HG03064 (cell line): ENCODE measurements at regions not wholly inside any gene's neighbourhood (a gene's known extent, or its start where the extent isn't known, plus 50 kb on each side); places are given as distances from the start of the nearest gene placed in this dataset.

Experiments
- ATAC-seq: cut with Tn5 transposase; IDR thresholded peaks from one replicate; pipeline ENCODE4 v1.9.1; 2021; ENCODE audit warnings: low read depth; ENCODE audit not compliant: unreplicated experiment

DNA sequence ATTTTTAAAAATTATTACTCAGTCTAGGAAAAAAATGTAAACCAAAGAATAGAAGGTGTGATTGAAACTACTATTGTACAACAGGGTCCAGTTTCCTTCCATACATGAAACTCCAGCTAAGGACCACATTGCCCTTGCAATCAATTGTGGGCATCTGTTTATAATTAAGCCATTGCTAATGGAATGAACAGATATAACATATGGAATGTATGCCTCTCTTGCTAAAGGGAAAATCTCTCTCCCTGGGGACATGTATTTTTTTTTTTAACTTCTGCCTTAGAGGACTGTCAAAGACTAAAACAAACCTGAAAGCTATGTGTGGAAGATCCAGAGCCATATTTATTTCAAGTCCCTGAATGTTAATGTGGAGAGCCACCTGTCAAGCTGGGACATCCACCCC lies 336.8 kb upstream of the MANEA start:
- ATAC-seq: no peak

- ATAC-seq: no peak
These were observed 334.8 kb upstream of the MANEA start for GRCh38 chr6:95242560-95242959.

GRCh38 chr6:95243053-95243452 lies 334.3 kb upstream of the MANEA start:
- no peak for ATAC-seq

DNA sequence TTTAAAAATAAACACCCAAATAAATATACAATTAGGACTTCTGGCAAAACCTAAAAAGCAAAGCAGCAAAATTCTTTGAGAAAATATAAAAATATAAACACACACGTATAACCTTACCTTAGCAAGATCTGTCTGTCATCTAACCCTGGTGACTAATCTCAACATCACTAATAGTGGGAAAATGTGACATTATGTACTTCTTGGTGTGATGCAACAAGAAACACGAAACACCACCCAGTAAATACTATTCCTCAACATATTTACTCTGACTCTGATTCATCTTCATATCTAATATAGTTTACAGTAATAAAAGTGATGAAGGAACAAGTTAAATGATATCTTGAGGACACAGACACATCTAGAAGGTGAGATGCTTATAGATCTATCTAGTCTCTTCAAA lies 332.6 kb upstream of the MANEA start:
- no peak for ATAC-seq

GRCh38 chr6:95248499-95248898 lies 328.8 kb upstream of the MANEA start:
- ATAC-seq: no peak

DNA sequence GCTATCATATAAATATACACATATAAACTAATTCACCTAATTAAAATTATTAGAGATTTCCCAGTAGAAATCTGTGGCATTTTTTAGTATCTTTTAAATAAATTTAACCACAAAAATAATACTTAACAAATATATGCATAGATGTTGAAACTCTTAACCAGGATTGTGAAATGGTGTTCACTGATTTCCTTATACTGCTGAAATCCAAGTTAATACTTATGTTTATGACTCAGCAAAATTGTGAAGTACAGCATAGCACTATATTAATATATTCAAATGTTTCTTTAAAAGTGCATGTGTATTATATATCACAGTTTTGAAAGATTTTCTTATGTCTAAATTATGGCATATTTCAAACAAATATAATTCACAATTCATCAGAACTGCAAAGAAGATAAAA lies 328.2 kb upstream of the MANEA start:
- ATAC-seq: no peak

DNA sequence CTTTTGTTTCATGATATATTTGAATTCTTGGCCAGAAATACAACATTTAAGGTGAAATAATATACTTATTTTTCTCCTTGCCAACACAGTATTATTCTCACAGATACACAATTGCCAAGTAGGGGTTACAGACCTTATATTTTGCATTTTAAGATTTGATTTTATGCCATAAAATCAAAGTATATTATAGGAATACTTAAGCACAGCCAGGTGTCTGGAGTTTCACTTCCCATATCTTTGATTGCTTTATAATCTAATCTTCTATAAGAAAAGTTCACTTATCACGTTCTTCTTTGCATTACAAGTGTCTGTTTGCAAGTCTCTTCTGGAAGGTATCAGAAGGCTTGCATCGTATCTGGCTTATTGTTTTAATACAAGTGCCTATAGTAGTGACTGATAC lies 327.7 kb upstream of the MANEA start:
- ATAC-seq: no peak

DNA sequence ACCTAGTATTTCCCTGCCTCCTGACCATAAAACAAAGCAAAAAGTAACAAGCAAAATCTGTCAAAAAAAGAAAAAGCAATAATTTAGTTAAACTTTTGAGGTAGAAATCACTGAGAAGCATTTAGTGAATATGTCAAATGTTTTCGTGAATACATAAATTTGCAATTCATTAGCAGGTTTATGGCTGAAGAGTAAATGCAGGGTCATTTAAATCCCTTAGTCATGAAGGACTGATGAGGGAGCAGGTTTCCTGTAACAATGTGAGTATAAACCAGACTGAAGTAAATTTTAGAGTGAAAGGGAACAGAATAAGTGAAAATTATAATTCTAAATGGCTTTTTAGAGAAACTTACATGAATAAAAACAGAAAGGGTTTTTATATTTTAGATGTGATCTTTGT lies 313.5 kb upstream of the MANEA start:
- ATAC-seq: no peak

GRCh38 chr6:95266537-95267258 lies 310.6 kb upstream of the MANEA start:
- ATAC-seq: no peak

GRCh38 chr6:95274686-95275235 lies 302.6 kb upstream of the MANEA start:
- ATAC-seq: no peak

DNA sequence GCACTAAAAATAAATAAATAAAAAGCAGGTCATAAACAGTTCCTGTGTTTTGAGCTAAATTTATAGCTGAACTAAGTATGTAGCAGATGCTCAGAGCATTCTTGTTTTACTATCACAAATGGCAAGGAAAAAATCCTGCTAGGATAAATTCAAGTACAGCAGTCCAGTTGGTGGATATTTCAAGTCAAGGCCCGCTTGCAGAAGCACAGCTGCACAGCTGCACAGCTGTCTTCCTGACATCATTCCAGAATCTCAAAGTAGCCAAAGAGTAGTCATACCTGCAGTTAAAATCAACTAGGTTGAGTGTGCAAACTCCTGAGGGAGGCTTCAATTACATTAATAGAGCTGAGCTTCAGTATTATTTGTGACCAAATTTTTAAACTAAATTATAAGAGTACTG lies 297.7 kb upstream of the MANEA start:
- ATAC-seq: no peak

GRCh38 chr6:95280686-95281273 lies 296.6 kb upstream of the MANEA start:
- no peak for ATAC-seq

GRCh38 chr6:95285881-95286280 lies 291.5 kb upstream of the MANEA start:
- no peak for ATAC-seq

- no peak for ATAC-seq
These were observed 290.5 kb upstream of the MANEA start for GRCh38 chr6:95286874-95287273.

DNA sequence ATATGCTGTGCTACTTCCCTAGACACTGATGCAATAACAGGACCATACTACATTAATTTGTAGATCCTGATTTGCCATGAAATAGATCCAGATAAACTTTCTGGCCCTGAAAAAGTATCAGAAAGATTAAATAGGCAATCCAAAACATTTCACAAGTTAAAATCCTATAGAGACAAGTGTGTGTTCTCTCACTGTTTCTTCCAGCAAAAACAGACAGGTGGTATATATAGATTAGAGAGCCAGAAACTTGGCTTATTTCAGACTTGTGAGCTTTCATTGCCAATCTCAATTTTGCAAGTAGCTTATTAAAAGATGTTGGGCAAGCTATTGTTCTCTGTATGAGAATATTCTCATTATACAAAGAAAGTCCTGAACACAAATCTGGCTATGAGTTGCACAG lies 289.1 kb upstream of the MANEA start:
- ATAC-seq: no peak

- no peak for ATAC-seq
These were observed 285.3 kb upstream of the MANEA start for GRCh38 chr6:95292011-95292410.

DNA sequence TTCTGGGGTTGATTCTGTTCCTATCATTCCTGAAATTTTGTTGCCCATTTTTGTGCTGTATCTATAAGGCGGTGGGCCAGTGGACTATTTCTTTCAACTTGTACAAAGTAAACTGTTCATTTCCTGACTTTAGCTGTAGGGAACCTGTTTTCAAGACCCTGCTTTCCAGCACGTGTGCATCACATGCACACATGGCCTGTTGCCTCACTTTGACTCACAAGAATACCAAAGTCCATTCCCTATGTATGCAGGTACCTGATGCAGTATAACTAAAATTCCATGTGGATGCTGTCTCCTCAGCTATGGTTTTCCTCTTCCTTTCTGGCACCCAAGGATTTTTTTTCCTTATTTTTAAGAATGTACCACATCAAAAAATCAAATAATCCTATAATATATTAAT lies 284.1 kb upstream of the MANEA start:
- no peak for ATAC-seq

GRCh38 chr6:95294043-95294442 lies 283.3 kb upstream of the MANEA start:
- no peak for ATAC-seq

GRCh38 chr6:95309545-95309944 lies 267.8 kb upstream of the MANEA start:
- no peak for ATAC-seq

- no peak for ATAC-seq
These were observed 259.2 kb upstream of the MANEA start for GRCh38 chr6:95318137-95318536.

- ATAC-seq: no peak
These were observed 256.2 kb upstream of the MANEA start for GRCh38 chr6:95321126-95321525.

DNA sequence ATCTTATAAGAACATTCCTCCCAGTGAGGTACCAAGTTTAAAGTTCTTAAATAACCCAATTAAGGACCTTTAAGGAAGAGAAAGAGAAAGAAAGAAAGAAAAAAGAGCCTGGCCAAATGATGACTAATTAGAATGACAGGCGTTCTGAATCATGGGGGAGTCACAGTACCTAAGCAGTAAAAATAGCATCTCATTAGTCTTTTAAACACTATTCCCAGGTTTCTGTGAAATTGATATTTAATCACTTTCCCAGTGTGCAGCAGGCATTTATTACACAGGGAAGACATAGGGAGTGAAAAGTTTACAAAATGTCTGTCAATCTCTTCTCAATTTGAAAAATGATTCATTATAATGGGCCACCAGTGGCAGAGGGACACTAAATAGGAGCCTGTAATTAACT lies 251.4 kb upstream of the MANEA start:
- ATAC-seq: no peak
